ENCODE measurements at regions not wholly inside any gene's neighbourhood (a gene's known extent, or its start where the extent isn't known, plus 50 kb on each side); places are given as distances from the start of the nearest gene placed in this dataset.
"Not testable (repeated sequence)": the region's sequence is repeated elsewhere in the genome, so short reads cannot be mapped to it uniquely, and the experiment has no call there.

GRCh38 chr2:207216457-207216856 is 50.7 kb upstream of the KLF7 start:
- no peak for DNase-seq

DNA sequence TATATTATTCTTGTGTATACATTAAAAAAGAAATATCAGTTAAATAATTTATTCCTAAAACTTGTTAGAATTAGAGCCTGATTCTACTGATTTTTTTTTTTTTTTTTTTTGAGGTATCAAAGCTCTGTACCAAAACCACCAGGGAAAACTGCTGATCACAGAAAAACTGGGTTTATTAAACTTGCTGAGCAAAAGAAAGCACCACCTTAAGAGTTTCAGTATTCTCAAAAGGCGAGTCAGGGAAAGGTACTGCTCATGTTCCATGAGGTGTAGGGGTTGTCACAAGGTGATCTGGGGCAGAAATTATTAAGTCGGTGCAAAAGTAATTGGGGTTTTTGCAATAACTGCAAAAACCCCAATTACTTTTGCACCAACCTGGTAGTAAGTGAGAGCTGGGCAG is 51.7 kb upstream of the KLF7 start:
- no peak for DNase-seq

DNA sequence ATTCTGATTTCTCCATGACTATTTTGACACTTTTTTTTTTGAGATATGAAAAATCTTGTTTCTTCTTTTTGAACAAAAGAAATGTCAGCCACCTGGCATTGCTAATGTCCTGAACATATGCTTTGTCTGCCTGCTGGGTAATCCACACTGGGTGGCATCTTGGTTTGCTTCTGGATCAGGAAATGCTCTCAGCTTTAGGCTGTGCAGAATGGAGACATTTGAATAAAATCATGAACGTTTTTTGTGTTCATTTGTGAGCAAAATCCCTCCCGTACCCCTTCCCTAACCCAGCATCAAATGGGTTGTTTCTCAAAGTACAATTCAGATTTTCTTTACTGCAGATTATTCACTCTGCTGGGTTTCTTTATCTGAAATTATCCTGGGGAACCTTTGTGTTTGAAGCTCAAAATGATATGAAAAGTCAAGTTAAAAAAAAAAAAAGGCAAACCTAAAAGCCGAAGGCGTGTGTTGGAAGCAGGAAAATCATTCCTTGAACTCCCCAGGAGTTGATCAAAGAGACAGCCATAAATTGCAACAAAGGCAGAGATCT is 53.4 kb upstream of the KLF7 start:
- no peak for DNase-seq

- no peak for DNase-seq
Measured at GRCh38 chr2:207219676-207220501, 54.1 kb upstream of the KLF7 start.

GRCh38 chr2:207221731-207222130 is 56.0 kb upstream of the KLF7 start:
- DNase-seq: no peak

- no peak for DNase-seq
Measured at GRCh38 chr2:207223051-207223450, 57.3 kb upstream of the KLF7 start.

DNA sequence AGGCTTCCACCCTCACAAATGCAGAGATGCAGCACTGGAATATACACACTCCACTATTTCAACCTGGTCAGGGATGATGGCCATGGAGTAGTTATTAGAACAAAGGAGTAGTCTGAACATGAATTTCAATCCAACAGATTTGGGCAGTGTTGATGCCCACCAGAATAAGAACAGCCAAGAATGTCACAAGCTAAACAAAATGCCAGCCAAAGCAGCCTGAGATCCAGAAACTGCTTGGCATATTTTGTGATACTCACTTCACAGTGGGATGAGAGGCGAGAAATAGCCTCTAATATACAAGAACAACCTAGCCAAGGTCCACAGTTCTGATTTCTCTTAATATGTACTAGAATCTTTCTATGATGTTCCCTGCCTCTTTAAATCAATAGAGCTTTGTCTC is 58.6 kb upstream of the KLF7 start:
- no peak for DNase-seq

DNA sequence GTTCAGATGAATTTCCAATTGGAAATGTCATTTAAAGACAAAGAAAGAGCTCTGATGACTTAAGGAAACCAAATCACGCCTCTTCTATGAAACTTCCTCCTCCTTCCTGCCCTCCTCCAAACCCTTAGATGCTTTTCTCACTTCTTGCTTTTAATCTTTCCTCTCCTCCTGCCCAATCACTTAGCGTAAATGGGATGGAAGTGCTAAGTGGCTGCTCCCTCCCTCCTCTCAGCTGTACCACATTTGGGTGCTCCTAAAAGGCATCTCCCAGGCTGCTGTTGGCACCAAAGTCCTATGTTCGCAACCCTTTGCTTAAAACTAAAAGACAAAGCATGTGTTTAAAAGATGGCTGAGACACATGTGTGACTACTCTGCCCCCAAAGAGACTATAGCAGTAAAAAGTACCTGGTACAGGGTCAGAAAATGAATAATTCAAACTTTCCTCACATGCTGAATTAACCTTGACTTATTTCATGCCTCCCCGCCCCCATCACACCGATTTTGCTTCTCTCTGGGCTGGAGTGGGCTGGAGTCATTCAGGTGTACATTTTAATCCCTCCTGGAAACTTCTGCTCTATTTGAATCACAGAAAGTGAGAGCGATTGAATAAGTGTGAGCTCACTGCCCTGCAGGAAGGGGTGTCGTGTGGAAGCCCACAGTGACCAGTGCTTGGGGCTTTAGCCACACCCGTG is 59.2 kb upstream of the KLF7 start:
- DNase-seq: no peak

DNA sequence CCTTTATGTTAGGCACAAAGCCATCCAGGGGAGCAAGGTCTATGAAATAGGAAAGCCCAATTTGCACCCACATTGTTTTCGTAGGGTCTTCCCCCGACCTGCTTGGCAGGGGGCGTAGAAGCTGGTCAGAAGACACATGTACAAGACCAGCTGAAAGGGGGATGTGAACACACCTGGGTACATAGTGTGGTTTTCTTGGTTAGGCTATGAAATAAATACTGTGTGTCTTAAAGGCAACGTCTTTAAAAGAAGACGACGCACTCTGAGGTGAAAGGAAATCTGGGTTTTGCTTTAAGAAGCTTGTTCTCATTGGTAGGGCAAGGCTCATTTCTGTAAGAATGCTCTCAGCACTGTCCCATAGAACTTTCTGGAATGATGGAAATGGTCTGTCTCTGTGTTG is 60.0 kb upstream of the KLF7 start:
- no peak for DNase-seq

DNA sequence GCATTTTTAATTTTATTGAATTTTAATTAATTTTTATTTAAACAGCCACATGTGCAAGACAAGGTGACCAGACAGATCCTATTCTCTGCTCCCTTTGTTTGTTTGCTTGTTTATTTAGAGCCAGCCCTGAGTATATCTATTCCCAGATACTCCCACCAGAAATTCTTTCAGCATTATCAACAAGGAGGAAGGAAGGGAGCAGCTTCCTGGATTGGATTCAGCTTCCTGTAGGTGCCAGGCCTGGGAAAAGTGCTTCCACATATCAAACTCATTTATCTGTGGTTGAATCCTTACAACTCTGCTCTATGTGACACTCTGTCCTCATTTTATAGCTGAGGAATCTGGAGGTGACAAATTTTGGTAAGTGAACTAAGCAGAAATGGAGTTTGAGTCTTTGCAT is 60.5 kb upstream of the KLF7 start:
- DNase-seq: no peak

DNA sequence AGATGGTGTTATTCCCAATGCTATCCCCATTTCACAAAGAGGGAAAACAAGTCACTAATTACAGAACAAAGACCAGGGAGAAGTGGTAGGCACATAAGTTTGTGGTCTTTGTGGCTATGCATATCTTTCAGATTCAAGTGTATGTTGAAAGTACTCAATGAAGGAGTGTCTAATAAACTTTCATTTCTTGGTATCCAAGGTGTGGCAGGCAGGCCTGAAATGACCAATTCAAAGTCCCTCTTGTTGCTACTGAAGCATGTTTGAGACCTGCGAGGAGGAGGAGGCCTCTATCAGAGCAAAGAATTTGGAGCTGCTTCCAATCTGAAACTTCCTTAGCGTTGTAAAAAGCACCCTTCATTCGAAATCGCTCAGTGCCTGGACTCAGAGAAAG is 60.9 kb upstream of the KLF7 start:
- no peak for DNase-seq

GRCh38 chr2:207227062-207227748 is 61.5 kb upstream of the KLF7 start:
- DNase-seq: no peak

DNA sequence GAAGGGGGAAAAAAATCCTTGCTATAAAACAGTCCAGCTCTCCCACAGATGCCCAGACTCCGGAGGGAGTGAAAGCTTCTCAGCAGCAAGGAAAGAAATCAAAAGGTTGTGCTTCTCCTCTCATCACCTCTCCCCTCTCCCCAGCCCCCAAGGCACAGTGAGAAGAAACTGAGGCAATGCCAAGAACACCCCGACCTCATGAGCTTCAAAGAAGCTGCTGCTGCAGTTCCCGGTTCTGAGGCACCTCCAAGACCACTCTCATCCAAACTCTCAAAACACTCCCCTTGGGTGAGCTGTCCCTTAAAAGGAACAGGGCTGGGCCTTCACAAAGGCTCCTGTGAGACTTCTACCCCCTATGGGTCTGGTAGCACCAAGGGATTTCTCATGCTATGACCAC is 62.0 kb upstream of the KLF7 start:
- DNase-seq: no peak

DNA sequence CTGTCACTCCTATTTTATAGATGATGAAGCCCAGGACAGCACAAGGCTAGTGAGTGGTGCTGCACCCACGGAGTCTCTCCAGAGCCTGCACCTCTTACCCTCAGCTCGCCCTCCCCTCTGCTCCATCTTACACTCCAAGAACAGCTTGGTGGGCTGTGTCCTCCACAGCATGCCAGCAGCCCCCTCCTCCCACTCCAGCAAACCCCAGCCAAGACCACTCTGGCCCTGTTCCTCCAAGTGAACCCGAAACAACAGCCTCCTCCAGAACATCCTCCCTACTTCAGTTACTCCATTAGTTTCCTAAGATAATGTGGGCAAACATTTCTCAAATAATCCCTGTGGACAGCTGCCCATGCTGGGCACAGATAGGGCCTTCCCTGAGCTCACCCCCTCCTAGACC is 62.7 kb upstream of the KLF7 start:
- no peak for DNase-seq

- no peak for DNase-seq
Measured at GRCh38 chr2:207229161-207229560, 63.4 kb upstream of the KLF7 start.

GRCh38 chr2:207230261-207231105 is 64.7 kb upstream of the KLF7 start:
- peak; percentile 14 for DNase-seq

DNA sequence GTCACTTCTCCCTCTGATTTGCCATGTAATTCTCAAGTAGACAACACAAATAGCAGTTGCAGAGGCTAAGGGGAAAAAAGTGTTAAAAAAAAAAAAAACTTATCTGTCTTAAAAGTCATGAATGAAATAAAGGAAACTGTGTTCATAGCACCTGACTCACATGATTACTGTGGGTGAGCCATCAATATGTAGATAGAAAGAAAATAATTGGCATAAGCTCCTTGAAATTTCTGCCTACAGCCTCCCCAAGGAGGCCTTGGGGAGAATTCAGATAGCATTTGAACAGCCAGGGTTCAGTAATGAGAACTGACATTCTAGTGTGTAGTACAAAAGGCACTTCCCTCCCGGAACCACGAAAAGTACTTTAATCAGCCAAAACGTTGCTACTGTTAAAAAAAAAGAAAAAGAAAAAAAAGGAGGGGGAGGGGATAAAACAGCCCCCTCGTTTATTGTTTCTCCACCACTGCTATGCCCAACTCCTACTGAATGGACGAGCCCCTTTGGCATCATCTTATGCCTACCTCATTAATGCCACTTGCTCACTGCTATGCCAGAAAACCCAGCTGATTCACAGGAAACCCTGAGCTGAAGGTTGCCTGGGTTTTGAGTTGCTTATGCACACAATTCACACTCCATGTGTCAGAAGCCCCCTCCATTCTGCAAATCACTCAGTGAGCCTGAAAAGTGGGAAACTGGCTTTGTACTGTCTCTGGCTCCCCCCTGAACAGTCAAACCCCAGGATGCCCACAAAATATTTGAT is 65.5 kb upstream of the KLF7 start:
- no peak for DNase-seq

DNA sequence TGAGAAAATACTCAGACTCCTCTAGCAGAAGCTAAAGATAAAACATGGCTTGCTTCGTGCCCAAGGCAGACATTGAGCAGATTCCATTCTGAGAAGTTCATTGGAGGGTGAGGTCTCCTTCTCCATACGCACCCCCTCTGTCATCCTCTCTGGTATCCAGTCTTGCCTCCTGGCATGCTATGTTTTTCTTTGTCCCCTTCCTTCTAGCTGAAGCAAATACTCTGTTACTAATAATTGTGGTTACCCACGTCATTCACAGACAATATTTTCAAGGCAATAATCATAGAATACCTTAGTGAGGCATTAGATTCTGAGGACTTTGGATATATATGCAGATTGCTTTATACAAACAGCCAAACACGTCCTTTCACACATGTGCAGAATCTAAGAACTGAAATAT is 66.2 kb upstream of the KLF7 start:
- no peak for DNase-seq

DNA sequence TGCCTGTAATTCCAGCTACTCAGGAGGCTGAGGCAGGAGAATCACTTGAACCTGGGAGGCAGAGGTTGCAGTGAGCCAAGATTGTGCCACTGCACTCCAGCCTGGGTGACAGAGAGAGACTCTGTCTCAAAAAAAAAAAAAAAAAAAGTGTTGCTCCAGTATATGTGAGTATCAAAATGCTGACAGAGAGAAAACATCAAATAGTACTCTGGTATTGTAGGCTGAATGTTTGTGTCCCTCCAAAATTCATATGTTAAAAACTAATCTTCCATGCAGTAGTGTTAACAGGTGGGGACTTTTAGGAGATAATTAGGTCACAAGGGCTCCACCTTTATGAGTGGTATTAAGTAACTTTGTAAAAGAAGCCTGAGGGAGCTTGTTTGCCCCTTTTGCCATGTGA is 67.4 kb upstream of the KLF7 start:
- not testable (repeated sequence) for DNase-seq

- DNase-seq: no peak
Measured at GRCh38 chr2:207233731-207234130, 68.0 kb upstream of the KLF7 start.

DNA sequence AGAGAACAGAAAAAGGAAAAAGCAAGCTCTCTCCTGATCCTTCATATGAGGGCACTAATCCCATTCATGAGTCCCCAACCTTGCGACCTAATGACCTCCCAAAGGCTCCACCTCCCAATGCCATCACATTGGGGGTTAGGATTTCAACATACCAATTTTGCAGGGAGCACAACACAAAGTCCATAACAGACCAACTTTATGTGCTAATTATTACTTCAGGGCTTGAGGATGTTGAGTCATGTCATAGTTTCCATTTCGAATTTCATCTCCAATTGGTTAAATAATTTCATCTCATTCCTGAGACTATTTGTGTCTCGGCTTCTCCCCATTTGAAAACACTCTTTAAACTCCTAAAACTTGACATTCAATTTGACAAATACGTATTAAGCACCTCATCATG is 69.9 kb upstream of the KLF7 start:
- no peak for DNase-seq
